ENCODE measurements at regions not wholly inside any gene's neighbourhood (a gene's known extent, or its start where the extent isn't known, plus 50 kb on each side); places are given as distances from the start of the nearest gene placed in this dataset.

DNA sequence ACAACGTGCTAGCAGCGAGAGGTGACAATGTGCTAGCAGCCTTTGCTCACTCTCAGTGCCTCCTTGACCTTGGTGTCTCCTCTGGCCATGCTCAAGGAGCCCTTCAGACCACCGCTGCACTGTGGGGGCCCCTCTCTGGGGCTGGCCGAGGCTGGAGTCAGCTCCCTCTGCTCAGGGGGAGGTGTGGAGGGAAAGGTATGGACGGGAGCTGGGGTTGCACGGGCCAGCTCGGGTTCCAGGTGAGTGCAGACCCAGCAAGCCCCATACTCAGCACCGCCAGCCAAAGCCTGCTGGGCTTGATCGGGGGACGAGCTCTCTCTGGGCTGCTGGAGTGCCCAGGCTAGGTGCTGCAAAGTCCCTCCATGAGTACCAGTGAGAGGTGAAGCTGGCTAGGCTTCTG lies 180.2 kb downstream of the TRIM36 start:
- no peaks in the 10 kb centered on the region for H3K36me3 ChIP-seq (replicated peaks; ENCODE audit: control insufficient read depth, insufficient read depth, low read length)
- no peaks in the 10 kb centered on the region for H3K27me3 ChIP-seq (ENCODE audit: control insufficient read depth, insufficient read depth, low read length)
- H3K4me3 ChIP-seq (ENCODE audit: insufficient read depth, low read depth, low read length), result no peak overlapping the region
- no peak for DNase-seq

DNA sequence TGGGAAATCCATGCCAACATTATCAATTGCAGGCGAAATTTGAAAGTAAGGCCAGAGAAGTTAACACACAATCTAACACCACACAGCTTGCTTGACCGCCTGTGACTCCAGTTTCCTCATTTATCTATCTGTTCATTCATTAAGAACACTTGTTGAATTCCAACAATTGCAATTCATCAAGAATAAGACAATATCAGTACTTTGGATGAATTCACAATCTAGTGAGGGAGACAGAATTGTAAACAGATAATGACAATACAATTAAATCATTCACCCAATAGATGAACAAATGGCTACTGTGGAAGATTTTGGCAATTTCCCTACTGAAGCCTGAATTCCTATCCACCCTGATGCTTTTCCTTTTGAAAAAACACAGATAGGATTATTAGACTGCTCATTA lies 181.6 kb downstream of the TRIM36 start:
- Histone ChIP-seq H3K4me3 (ENCODE audit: insufficient read depth, low read depth, low read length) (no peak overlapping the region), H3K27me3 (ENCODE audit: control insufficient read depth, insufficient read depth, low read length) (no peaks in the 10 kb centered on the region), H3K36me3 (replicated peaks; ENCODE audit: control insufficient read depth, insufficient read depth, low read length) (no peaks in the 10 kb centered on the region)
- no peak for DNase-seq

DNA sequence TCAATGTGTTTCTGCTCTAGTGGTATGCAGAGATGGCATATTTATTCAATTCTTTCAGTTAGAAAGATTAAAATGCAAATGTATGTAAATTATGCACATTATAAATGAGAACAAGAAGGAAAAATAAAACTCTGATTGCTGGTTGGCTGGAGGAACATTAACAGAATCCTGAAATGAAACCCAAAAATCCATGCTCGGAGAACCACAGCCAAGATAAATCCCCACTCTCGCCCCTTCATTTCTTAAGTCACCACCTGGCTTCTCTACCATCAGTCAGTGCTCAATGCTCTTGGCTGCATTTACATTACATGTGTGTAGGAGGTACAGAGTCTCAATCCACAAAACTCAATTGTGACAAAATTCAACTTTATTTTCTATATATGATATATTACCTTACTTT lies 184.9 kb downstream of the TRIM36 start:
- DNase-seq, result no peak
- no peak overlapping the region for H3K4me3 ChIP-seq (ENCODE audit: insufficient read depth, low read depth, low read length)
- H3K36me3 ChIP-seq (replicated peaks; ENCODE audit: control insufficient read depth, insufficient read depth, low read length), result no peaks in the 10 kb centered on the region
- H3K27me3 ChIP-seq (ENCODE audit: control insufficient read depth, insufficient read depth, low read length), result no peaks in the 10 kb centered on the region

DNA sequence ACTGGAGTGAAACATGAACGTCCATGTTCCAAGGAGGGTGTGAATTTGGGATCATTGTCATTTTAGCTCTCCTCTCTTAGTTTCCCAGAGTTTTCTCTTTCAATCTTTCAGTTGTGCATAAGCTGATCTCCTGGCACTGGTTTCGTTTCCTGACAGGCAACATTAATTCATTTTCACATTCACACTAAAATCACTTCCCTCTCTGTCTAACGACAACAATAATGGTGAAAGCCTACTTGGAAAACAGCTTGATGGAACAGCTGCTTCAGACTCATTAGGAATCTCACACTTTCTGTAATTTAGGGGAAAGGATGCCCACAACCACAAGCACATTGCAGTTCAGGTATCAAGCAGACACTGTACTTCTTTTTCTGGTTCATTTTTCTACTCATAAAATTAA lies 188.6 kb downstream of the TRIM36 start:
- Histone ChIP-seq H3K4me3 (ENCODE audit: insufficient read depth, low read depth, low read length) (no peak overlapping the region), H3K27me3 (ENCODE audit: control insufficient read depth, insufficient read depth, low read length) (no peaks in the 10 kb centered on the region), H3K36me3 (replicated peaks; ENCODE audit: control insufficient read depth, insufficient read depth, low read length) (no peaks in the 10 kb centered on the region)
- DNase-seq, result no peak

GRCh38 chr5:114977979-114978573 lies 191.6 kb downstream of the TRIM36 start:
- Histone ChIP-seq H3K36me3 (replicated peaks; ENCODE audit: control insufficient read depth, insufficient read depth, low read length) (no peaks in the 10 kb centered on the region), H3K4me3 (ENCODE audit: insufficient read depth, low read depth, low read length) (no peak overlapping the region), H3K27me3 (ENCODE audit: control insufficient read depth, insufficient read depth, low read length) (no peaks in the 10 kb centered on the region)
- DNase-seq, result no peak

DNA sequence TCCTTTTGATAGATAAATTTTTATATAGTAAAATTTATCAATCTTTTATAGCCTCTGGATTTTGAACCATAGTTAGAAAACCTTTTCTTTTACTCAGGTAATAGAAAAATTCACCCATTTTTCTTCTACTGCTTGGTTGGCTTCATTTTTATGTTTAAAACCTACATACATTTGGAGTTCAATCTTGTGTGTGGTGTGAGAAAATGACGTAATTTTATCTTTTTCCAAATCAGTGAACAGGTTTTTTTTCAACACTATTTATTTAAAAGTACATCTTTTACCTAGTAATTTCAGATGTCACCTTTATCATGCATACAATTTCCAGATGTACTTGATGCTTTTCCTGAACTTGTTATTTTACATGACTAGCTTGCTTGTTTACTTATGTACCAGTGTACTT lies 200.2 kb downstream of the TRIM36 start:
- no peak for DNase-seq
- no peak overlapping the region for H3K4me3 ChIP-seq (ENCODE audit: insufficient read depth, low read depth, low read length)
- H3K27me3 ChIP-seq (ENCODE audit: control insufficient read depth, insufficient read depth, low read length), result no peaks in the 10 kb centered on the region
- no peaks in the 10 kb centered on the region for H3K36me3 ChIP-seq (replicated peaks; ENCODE audit: control insufficient read depth, insufficient read depth, low read length)

DNA sequence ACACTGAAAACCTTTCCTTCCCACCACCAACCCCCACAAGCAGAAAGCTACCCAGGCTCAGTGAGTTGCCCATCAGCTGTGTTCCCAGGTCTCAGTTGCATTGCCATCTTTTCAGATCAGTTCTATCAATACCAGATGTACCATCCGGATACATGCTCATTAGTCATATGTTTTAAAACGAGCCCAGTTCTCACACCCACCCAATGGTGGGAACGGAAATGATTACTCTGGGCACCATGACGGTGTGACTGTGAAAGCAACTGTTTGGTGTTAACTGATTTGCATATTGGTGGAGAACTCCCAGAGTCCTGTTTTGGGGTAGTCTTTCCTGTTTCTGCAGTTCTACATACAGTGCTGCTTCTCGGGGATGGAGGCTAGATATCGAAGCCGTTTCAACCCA lies 212.3 kb downstream of the TRIM36 start:
- Histone ChIP-seq H3K4me3 (ENCODE audit: insufficient read depth, low read depth, low read length) (no peak overlapping the region), H3K36me3 (replicated peaks; ENCODE audit: control insufficient read depth, insufficient read depth, low read length) (no peaks in the 10 kb centered on the region), H3K27me3 (ENCODE audit: control insufficient read depth, insufficient read depth, low read length) (no peaks in the 10 kb centered on the region)
- no peak for DNase-seq

DNA sequence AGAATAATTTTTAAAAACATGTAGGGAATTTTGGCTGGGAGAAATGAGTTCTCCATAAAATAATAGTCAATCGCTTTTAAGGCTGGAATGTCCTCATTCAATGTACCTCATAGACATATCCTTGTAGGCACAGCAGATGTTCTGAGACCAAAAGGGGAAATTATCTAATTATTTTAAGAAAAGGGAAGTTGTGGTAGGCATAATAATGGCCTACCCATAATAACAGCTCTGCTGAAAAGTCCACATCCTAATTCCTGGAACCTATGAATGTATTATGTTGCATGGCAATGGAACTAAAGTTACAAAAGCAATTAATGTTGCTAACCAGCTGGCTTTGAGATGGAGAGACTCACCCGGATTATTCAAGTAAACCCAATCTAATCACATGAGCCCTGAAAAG lies 216.1 kb downstream of the TRIM36 start:
- H3K27me3 ChIP-seq (ENCODE audit: control insufficient read depth, insufficient read depth, low read length), result no peaks in the 10 kb centered on the region
- no peak overlapping the region for H3K4me3 ChIP-seq (ENCODE audit: insufficient read depth, low read depth, low read length)
- H3K36me3 ChIP-seq (replicated peaks; ENCODE audit: control insufficient read depth, insufficient read depth, low read length), result no peaks in the 10 kb centered on the region
- no peak for DNase-seq

DNA sequence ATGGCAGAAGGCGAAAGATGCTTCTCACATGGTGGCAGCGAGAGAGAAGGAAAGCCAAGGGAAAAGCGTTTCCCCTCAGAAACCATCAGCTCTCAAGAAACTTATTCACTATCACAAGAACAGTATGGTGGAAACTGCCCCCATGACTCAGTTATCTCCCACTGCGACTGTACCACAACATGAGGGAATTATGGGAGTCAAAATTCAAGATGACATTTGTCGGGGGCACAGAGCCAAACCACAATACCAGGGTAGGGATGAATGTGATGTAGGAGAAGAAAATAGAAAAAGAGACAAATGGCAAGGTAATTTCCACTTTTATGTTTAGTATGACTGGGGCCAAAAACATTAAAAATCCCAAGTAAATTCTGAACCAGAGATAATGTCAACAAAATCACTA lies 216.8 kb downstream of the TRIM36 start:
- Histone ChIP-seq H3K36me3 (replicated peaks; ENCODE audit: control insufficient read depth, insufficient read depth, low read length) (no peaks in the 10 kb centered on the region), H3K27me3 (ENCODE audit: control insufficient read depth, insufficient read depth, low read length) (no peaks in the 10 kb centered on the region), H3K4me3 (ENCODE audit: insufficient read depth, low read depth, low read length) (no peak overlapping the region)
- no peak for DNase-seq

DNA sequence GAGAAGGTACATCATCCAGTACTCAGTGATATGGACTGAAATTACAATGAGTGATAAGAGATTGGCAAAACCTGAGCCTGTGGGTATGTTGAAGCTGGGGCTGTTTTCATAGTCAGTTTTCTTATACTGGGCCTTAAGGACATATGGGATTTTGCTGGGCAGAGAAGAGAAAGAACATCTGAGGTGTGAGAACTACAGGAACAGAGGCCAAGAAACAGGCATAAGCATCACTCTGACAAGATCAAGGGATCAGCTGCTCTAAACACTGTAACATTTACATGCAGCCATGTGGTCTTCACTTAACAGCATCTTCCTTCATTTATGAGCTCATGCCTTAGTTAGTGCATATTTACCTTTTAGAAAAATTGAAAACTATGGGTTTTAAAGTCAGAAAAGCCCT lies 220.0 kb downstream of the TRIM36 start:
- H3K36me3 ChIP-seq (replicated peaks; ENCODE audit: control insufficient read depth, insufficient read depth, low read length), result no peaks in the 10 kb centered on the region
- DNase-seq, result no peak
- no peak overlapping the region for H3K4me3 ChIP-seq (ENCODE audit: insufficient read depth, low read depth, low read length)
- H3K27me3 ChIP-seq (ENCODE audit: control insufficient read depth, insufficient read depth, low read length), result no peaks in the 10 kb centered on the region

GRCh38 chr5:114948986-114949621 lies 220.6 kb downstream of the TRIM36 start:
- no peak overlapping the region for H3K4me3 ChIP-seq (ENCODE audit: insufficient read depth, low read depth, low read length)
- H3K36me3 ChIP-seq (replicated peaks; ENCODE audit: control insufficient read depth, insufficient read depth, low read length), result no peaks in the 10 kb centered on the region
- no peaks in the 10 kb centered on the region for H3K27me3 ChIP-seq (ENCODE audit: control insufficient read depth, insufficient read depth, low read length)
- DNase-seq, result no peak

GRCh38 chr5:114948363-114948762 lies 221.3 kb downstream of the TRIM36 start:
- DNase-seq, result no peak
- no peaks in the 10 kb centered on the region for H3K27me3 ChIP-seq (ENCODE audit: control insufficient read depth, insufficient read depth, low read length)
- H3K4me3 ChIP-seq (ENCODE audit: insufficient read depth, low read depth, low read length), result no peak overlapping the region
- no peaks in the 10 kb centered on the region for H3K36me3 ChIP-seq (replicated peaks; ENCODE audit: control insufficient read depth, insufficient read depth, low read length)

GRCh38 chr5:114940709-114941108 lies 229.0 kb downstream of the TRIM36 start:
- DNase-seq, result no peak
- Histone ChIP-seq H3K4me3 (ENCODE audit: insufficient read depth, low read depth, low read length) (no peak overlapping the region), H3K27me3 (ENCODE audit: control insufficient read depth, insufficient read depth, low read length) (no peaks in the 10 kb centered on the region), H3K36me3 (replicated peaks; ENCODE audit: control insufficient read depth, insufficient read depth, low read length) (no peaks in the 10 kb centered on the region)

DNA sequence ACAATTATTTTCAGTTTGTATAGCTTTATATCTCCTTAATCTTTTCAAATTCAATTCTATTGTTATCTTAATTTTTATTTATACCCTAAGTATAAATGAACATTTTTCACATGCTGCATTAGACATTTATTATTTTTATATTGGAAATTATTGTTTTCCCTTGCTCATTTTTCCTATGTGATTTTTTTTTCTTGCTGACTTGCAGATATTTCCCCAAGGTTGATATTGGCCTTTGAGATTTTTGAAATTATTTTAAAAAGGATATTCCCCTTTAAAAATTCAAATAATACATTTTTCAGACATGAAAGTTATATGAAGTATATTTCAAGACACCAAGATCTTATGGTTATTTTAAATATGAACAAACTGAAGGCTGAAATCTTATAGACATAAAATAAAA lies 234.2 kb downstream of the TRIM36 start:
- H3K36me3 ChIP-seq (replicated peaks; ENCODE audit: control insufficient read depth, insufficient read depth, low read length), result no peaks in the 10 kb centered on the region
- no peak overlapping the region for H3K4me3 ChIP-seq (ENCODE audit: insufficient read depth, low read depth, low read length)
- no peaks in the 10 kb centered on the region for H3K27me3 ChIP-seq (ENCODE audit: control insufficient read depth, insufficient read depth, low read length)
- no peak for DNase-seq

GRCh38 chr5:114928644-114929462 lies 240.9 kb downstream of the TRIM36 start:
- no peaks in the 10 kb centered on the region for H3K36me3 ChIP-seq (replicated peaks; ENCODE audit: control insufficient read depth, insufficient read depth, low read length)
- no peaks in the 10 kb centered on the region for H3K27me3 ChIP-seq (ENCODE audit: control insufficient read depth, insufficient read depth, low read length)
- DNase-seq, result no peak
- H3K4me3 ChIP-seq (ENCODE audit: insufficient read depth, low read depth, low read length), result no peak overlapping the region

Measured in H7 (cell line).